Activated T-helper 1 cell treated with anti-CD3 and anti-CD28 coated beads, Interleukin-12 subunit alpha, Interleukin-12 subunit beta, Interleukin-2, Interleukin-4 antibody, amounts not matched to agents 30 ng/mL and 10 ng/mL and 1 ng/mL, durations not matched to agents 14 hours and 24 hours and 36 hours (primary cell): ENCODE measurements at regions not wholly inside any gene's neighbourhood (a gene's known extent, or its start where the extent isn't known, plus 50 kb on each side); places are given as distances from the start of the nearest gene placed in this dataset.
"Not testable (repeated sequence)": the region's sequence is repeated elsewhere in the genome, so short reads cannot be mapped to it uniquely, and the experiment has no call there.

Source experiments
- DNase-seq: peaks from one replicate; pipeline ENCODE4 v3.0.0; 2021; ENCODE audit warnings: low spot score
- H3K27ac Mint-ChIP-seq: one replicate; pipeline ENCODE4 v1.8.0; 2021; ENCODE audit warnings: mild to moderate bottlenecking, mixed read lengths
- H3K27me3 Mint-ChIP-seq: one replicate; pipeline ENCODE4 v1.8.0; 2022; ENCODE audit warnings: mild to moderate bottlenecking, moderate library complexity, mixed read lengths; ENCODE audit not compliant: insufficient read depth
- H3K36me3 Mint-ChIP-seq: one replicate; pipeline ENCODE4 v1.8.0; 2021; ENCODE audit warnings: low read depth, mixed read lengths
- H3K4me1 Mint-ChIP-seq: one replicate; pipeline ENCODE4 v1.8.0; 2021; ENCODE audit warnings: low read depth, mixed read lengths
- H3K4me3 Mint-ChIP-seq: one replicate; pipeline ENCODE4 v1.8.0; 2021; ENCODE audit warnings: mild to moderate bottlenecking, moderate library complexity, mixed read lengths
- H3K9me3 Mint-ChIP-seq: one replicate; pipeline ENCODE4 v1.8.0; 2021; ENCODE audit warnings: mixed read lengths
- intact Hi-C: fragments of 100-400 bp; cut with micrococcal nuclease; formaldehyde crosslinking; loops from one replicate; pipeline ENCODE4 v1.15.1; 2024

- no peaks in the 10 kb centered on the region for H3K4me1 Mint-ChIP-seq
- intact Hi-C loops, result no loop called here
- H3K4me3 Mint-ChIP-seq, result no peak overlapping the region
- H3K36me3 Mint-ChIP-seq, result no peaks in the 10 kb centered on the region
- DNase-seq, result no peak
- no peaks in the 10 kb centered on the region for H3K9me3 Mint-ChIP-seq
- no peak overlapping the region for H3K27ac Mint-ChIP-seq
- H3K27me3 Mint-ChIP-seq, result no peaks in the 10 kb centered on the region
Observed at GRCh38 chr5:105878402-105878801, 1792.3 kb downstream of the EFNA5 start.

- peaks cover 5% of the 10 kb centered on the region for H3K9me3 Mint-ChIP-seq
- H3K36me3 Mint-ChIP-seq, result no peaks in the 10 kb centered on the region
- no peak for DNase-seq
- no peaks in the 10 kb centered on the region for H3K27me3 Mint-ChIP-seq
- H3K4me1 Mint-ChIP-seq, result no peaks in the 10 kb centered on the region
- H3K27ac Mint-ChIP-seq, result no peak overlapping the region
- no peak overlapping the region for H3K4me3 Mint-ChIP-seq
- intact Hi-C loops, result no loop called here
Observed at GRCh38 chr5:105877592-105877991, 1793.1 kb downstream of the EFNA5 start.

GRCh38 chr5:105874316-105874715 is 1796.4 kb downstream of the EFNA5 start:
- H3K27ac Mint-ChIP-seq, result no peak overlapping the region
- intact Hi-C loops, result no loop called here

GRCh38 chr5:105872569-105873270 is 1798.0 kb downstream of the EFNA5 start:
- no peaks in the 10 kb centered on the region for H3K4me1 Mint-ChIP-seq
- H3K9me3 Mint-ChIP-seq, result peaks cover 7% of the 10 kb centered on the region
- no peak overlapping the region for H3K27ac Mint-ChIP-seq
- no peaks in the 10 kb centered on the region for H3K27me3 Mint-ChIP-seq
- H3K4me3 Mint-ChIP-seq, result no peak overlapping the region
- intact Hi-C loops, result no loop called here
- no peaks in the 10 kb centered on the region for H3K36me3 Mint-ChIP-seq
- DNase-seq, result no peak

More at GRCh38 chr5:105874316-105874715, 1796.4 kb downstream of the EFNA5 start:
- no peak for DNase-seq
- H3K4me1 Mint-ChIP-seq, result no peaks in the 10 kb centered on the region
- H3K9me3 Mint-ChIP-seq, result peaks cover 7% of the 10 kb centered on the region
- no peaks in the 10 kb centered on the region for H3K27me3 Mint-ChIP-seq
- H3K36me3 Mint-ChIP-seq, result no peaks in the 10 kb centered on the region
- H3K4me3 Mint-ChIP-seq, result no peak overlapping the region

- Mint-ChIP-seq H3K9me3 (peaks cover 25% of the 10 kb centered on the region), H3K27me3 (no peaks in the 10 kb centered on the region), H3K4me1 (no peaks in the 10 kb centered on the region), H3K36me3 (no peaks in the 10 kb centered on the region), H3K4me3 (no peak overlapping the region), H3K27ac (no peak overlapping the region)
- no peak for DNase-seq
- intact Hi-C loops, result no loop called here
Observed at GRCh38 chr5:105868038-105868780, 1802.5 kb downstream of the EFNA5 start.

GRCh38 chr5:105865834-105866233 is 1804.9 kb downstream of the EFNA5 start:
- intact Hi-C loops, result no loop called here
- no peaks in the 10 kb centered on the region for H3K36me3 Mint-ChIP-seq
- H3K9me3 Mint-ChIP-seq, result peaks cover 29% of the 10 kb centered on the region
- H3K27ac Mint-ChIP-seq, result no peak overlapping the region
- DNase-seq, result no peak
- H3K4me3 Mint-ChIP-seq, result no peak overlapping the region
- no peaks in the 10 kb centered on the region for H3K27me3 Mint-ChIP-seq
- H3K4me1 Mint-ChIP-seq, result no peaks in the 10 kb centered on the region

GRCh38 chr5:105859350-105859749 is 1811.4 kb downstream of the EFNA5 start:
- H3K4me1 Mint-ChIP-seq, result not testable (repeated sequence)

GRCh38 chr5:105849701-105850100 is 1821.0 kb downstream of the EFNA5 start:
- Mint-ChIP-seq H3K36me3 (no peaks in the 10 kb centered on the region), H3K4me1 (no peaks in the 10 kb centered on the region), H3K4me3 (no peak overlapping the region), H3K9me3 (peaks cover 4% of the 10 kb centered on the region), H3K27ac (no peak overlapping the region), H3K27me3 (no peaks in the 10 kb centered on the region)
- intact Hi-C loops, result no loop called here
- DNase-seq, result no peak

More at GRCh38 chr5:105859350-105859749, 1811.4 kb downstream of the EFNA5 start:
- peaks cover 29% of the 10 kb centered on the region for H3K9me3 Mint-ChIP-seq
- intact Hi-C loops, DNase-seq, H3K27me3 Mint-ChIP-seq, H3K36me3 Mint-ChIP-seq, H3K27ac Mint-ChIP-seq, H3K4me3 Mint-ChIP-seq: not testable (repeated sequence)

- no peaks in the 10 kb centered on the region for H3K4me1 Mint-ChIP-seq
- intact Hi-C loops, result no loop called here
- H3K4me3 Mint-ChIP-seq, result no peak overlapping the region
- no peak overlapping the region for H3K27ac Mint-ChIP-seq
- H3K36me3 Mint-ChIP-seq, result no peaks in the 10 kb centered on the region
- no peaks in the 10 kb centered on the region for H3K27me3 Mint-ChIP-seq
- peaks cover 14% of the 10 kb centered on the region for H3K9me3 Mint-ChIP-seq
- no peak for DNase-seq
Observed at GRCh38 chr5:105840800-105841199, 1829.9 kb downstream of the EFNA5 start.

- Mint-ChIP-seq H3K4me3 (no peak overlapping the region), H3K9me3 (peaks cover 14% of the 10 kb centered on the region), H3K27me3 (no peaks in the 10 kb centered on the region), H3K4me1 (no peaks in the 10 kb centered on the region), H3K36me3 (no peaks in the 10 kb centered on the region), H3K27ac (no peak overlapping the region)
- no peak for DNase-seq
- intact Hi-C loops, result no loop called here
Observed at GRCh38 chr5:105836887-105837286, 1833.8 kb downstream of the EFNA5 start.

GRCh38 chr5:105836268-105836667 is 1834.5 kb downstream of the EFNA5 start:
- Mint-ChIP-seq H3K27ac (no peak overlapping the region), H3K27me3 (no peaks in the 10 kb centered on the region), H3K4me1 (no peaks in the 10 kb centered on the region), H3K9me3 (peaks cover 14% of the 10 kb centered on the region), H3K4me3 (no peak overlapping the region), H3K36me3 (no peaks in the 10 kb centered on the region)
- no peak for DNase-seq
- intact Hi-C loops, result no loop called here

GRCh38 chr5:105828821-105829220 is 1841.9 kb downstream of the EFNA5 start:
- Mint-ChIP-seq H3K4me3 (no peak overlapping the region), H3K27ac (no peak overlapping the region), H3K36me3 (no peaks in the 10 kb centered on the region), H3K9me3 (no peaks in the 10 kb centered on the region), H3K4me1 (no peaks in the 10 kb centered on the region), H3K27me3 (no peaks in the 10 kb centered on the region)
- no peak for DNase-seq
- intact Hi-C loops, result no loop called here

GRCh38 chr5:105821800-105822199 is 1848.9 kb downstream of the EFNA5 start:
- intact Hi-C loops, result no loop called here
- H3K36me3 Mint-ChIP-seq, result no peaks in the 10 kb centered on the region
- H3K27ac Mint-ChIP-seq, result no peak overlapping the region
- DNase-seq, result no peak
- no peaks in the 10 kb centered on the region for H3K27me3 Mint-ChIP-seq
- H3K4me3 Mint-ChIP-seq, result no peak overlapping the region
- H3K9me3 Mint-ChIP-seq, result no peaks in the 10 kb centered on the region
- H3K4me1 Mint-ChIP-seq, result no peaks in the 10 kb centered on the region
